Heart right ventricle (tissue), 16 donors: ENCODE measurements at regions not wholly inside any gene's neighbourhood (a gene's known extent, or its start where the extent isn't known, plus 50 kb on each side); places are given as distances from the start of the nearest gene placed in this dataset.

Source experiments
- ATAC-seq, 8 donors: fragments of 200-7000 bp; cut with Tn5 transposase; one replicate each; pipeline ENCODE4 v1.9.1; 2020; ENCODE audit warnings: mild to moderate bottlenecking in 8 of 8, moderate library complexity in 8 of 8, moderate number of reproducible peaks in 1 of 8
- DNase-seq, 2 donors: peaks; one replicate each; pipeline ENCODE4 v3.0.0-alpha.2; 2020
- H3K27ac ChIP-seq, 10 donors: fragments of 200-600 bp; sonication (generic) in 2 of 10; one replicate each; pipeline versions ENCODE4 v1.5.0 to v1.8.0; 2020 to 2022; ENCODE audit warnings: mild to moderate bottlenecking in 3 of 10
- H3K27me3 ChIP-seq, 7 donors: fragments of 200-600 bp; one replicate each; pipeline ENCODE4 v1.8.0; 2021 to 2022; ENCODE audit warnings: mild to moderate bottlenecking in 2 of 7
- H3K36me3 ChIP-seq, 9 donors: fragments of 200-600 bp; sonication (generic) in 1 of 9; one replicate each; pipeline versions ENCODE4 v1.5.0 to v1.8.0; 2020 to 2022; ENCODE audit warnings: mild to moderate bottlenecking in 2 of 9
- H3K4me1 ChIP-seq, 9 donors: fragments of 200-600 bp; sonication (generic) in 1 of 9; one replicate each; pipeline versions ENCODE4 v1.5.0 to v1.8.0; 2020 to 2022; ENCODE audit warnings: mild to moderate bottlenecking in 4 of 9
- H3K4me3 ChIP-seq, 10 donors: fragments of 200-600 bp; sonication (generic) in 2 of 10; one replicate each; pipeline versions ENCODE4 v1.5.0 to v1.8.0; 2020 to 2022; ENCODE audit warnings: mild to moderate bottlenecking in 7 of 10, moderate library complexity in 2 of 10
- H3K9me3 ChIP-seq, 11 donors: fragments of 200-600 bp in 10 of 11; sonication (generic) in 2 of 11; one replicate each; pipeline versions ENCODE4 v1.5.0 to v1.8.0; 2013 to 2022; ENCODE audit warnings: mild to moderate bottlenecking in 2 of 11, control low read depth in 1 of 11, moderate library complexity in 1 of 11
- WGBS, 2 donors: extraction: QIAGEN DNeasy Blood & Tissue Kit; methylation state at CpG; one replicate each; pipeline ENCODE4 v1.1.7; 2013; ENCODE audit warnings: inconsistent platforms in 1 of 2; 5-methylcytosine and 5-hydroxymethylcytosine counted together
- intact Hi-C, 10 donors: fragments of 100-400 bp; cut with DNase I; formaldehyde crosslinking; loops; one replicate each; pipeline versions ENCODE4 v1.11.1 to v1.14.2; 2022
- TF ChIP-seq, protein P1 (sequence below), 9 donors: fragments of 200-600 bp; sonication (generic) in 2 of 9; IDR thresholded peaks; one replicate each; pipeline versions ENCODE4 v1.5.0 to v1.8.0; 2021 to 2022; ENCODE audit warnings: antibody characterized with exemption in 9 of 9, mild to moderate bottlenecking in 5 of 9, moderate library complexity in 1 of 9
- donor health status: Arrhythmogenic right ventricular cardiomyopathy.
- donor health status: ischemic (EF 13 %, LVEDD 7.1; RV severe dilation, severe dysfunction).
- donor health status: healthy with polysubstance abuse.
- donor health status: DM: no; HTN: yes; CAD: no.
- donor health status: DM: no; HTN: no; CAD: no.
- donor health status: ischemic (EF 25% LVEDD 6.9; RV normal size, moderate dysfunction).
- donor health status: ischemic (EF 25% LVEDD 5.7; RV mildly dilated, moderate dysfunction).
- donor health status: healthy.
- donor health status: DM: yes; HTN: yes; CAD: no.
- donor health status: Ischemic cardiomyopathy.
- donor health status: ischemic (EF 35%, LVEDD 5.7; RV mildly dilated, moderate dysfunction).
- donor health status: nonischemic (EF 11% LVEDD 7.7; RV severe dilation, severe dysfunction).
- donor health status: DM: yes; HTN: yes; CAD: no.
- donor health status: PGD.
- donor health status: ischemic (EF 29% LVEDD 5.4; RV normal size, mild dysfunction).
- donor health status: nonischemic (EF 23%, LVEDD 6.1; RV moderate dilation, normal function).

DNA sequence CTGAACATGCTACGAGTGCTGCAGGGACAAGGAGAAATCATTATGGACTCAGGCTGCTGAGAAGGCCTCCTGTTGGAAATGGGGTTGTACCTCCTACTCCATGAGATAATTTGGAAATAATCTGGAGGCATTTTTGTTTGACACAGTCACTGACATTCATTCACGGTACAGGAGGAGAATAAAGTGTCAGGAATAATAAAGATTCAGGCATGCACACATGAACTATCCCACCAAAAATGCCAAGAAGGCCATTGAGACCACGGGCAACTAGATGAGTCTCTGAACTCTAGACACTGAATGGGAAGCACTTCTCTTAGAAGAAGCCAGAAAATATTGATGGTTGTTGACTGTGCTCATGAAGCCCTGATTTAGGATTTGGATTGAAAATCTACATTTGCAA is 220.9 kb upstream of the HABP2 start:
- H3K4me3 ChIP-seq, result no peak overlapping the region
- H3K27ac ChIP-seq, result no peak overlapping the region
- ATAC-seq (no peak), DNase-seq (no peak)
- 90% methylated on average over 3 of the region's 3 CpGs for WGBS, 2 donors
- TF ChIP-seq, protein P1, sequence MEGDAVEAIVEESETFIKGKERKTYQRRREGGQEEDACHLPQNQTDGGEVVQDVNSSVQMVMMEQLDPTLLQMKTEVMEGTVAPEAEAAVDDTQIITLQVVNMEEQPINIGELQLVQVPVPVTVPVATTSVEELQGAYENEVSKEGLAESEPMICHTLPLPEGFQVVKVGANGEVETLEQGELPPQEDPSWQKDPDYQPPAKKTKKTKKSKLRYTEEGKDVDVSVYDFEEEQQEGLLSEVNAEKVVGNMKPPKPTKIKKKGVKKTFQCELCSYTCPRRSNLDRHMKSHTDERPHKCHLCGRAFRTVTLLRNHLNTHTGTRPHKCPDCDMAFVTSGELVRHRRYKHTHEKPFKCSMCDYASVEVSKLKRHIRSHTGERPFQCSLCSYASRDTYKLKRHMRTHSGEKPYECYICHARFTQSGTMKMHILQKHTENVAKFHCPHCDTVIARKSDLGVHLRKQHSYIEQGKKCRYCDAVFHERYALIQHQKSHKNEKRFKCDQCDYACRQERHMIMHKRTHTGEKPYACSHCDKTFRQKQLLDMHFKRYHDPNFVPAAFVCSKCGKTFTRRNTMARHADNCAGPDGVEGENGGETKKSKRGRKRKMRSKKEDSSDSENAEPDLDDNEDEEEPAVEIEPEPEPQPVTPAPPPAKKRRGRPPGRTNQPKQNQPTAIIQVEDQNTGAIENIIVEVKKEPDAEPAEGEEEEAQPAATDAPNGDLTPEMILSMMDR (IDR thresholded peaks at IDR 0.05), result no peak
- H3K36me3 ChIP-seq, result no peaks in the 10 kb centered on the region
- peaks cover 0 to 26% (median 3%) of the 10 kb centered on the region in 11 donors for H3K9me3 ChIP-seq
- intact Hi-C loops, result no loop called here
- H3K4me1 ChIP-seq, result peaks cover 0 to 3% (median 0%) of the 10 kb centered on the region in 9 donors
- no peaks in the 10 kb centered on the region for H3K27me3 ChIP-seq

DNA sequence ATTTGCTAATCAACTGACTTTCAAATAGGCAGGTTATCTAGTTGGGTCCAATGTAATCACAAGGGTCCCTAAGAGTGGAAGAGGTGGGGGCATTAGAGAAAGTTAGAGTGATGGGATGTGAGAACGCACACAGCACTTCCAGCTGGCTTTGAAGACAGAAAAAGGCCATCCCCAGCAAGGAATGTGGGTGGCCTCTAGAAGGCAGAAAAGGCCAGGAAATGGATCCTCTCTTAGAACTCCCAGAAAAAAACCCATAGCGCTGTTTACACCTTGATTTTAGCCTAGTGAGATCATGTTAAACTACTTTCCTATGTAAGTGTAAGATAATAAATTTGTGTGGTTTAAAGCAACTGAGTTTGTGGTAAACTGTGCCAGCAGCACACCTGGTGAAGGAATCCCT is 219.5 kb upstream of the HABP2 start:
- TF ChIP-seq, protein P1 (IDR thresholded peaks at IDR 0.05), result no peak
- H3K9me3 ChIP-seq, result peaks cover 0 to 26% (median 3%) of the 10 kb centered on the region in 11 donors
- H3K4me3 ChIP-seq, result no peak overlapping the region
- H3K27ac ChIP-seq, result no peak overlapping the region
- no peaks in the 10 kb centered on the region for H3K27me3 ChIP-seq
- ATAC-seq (no peak), DNase-seq (no peak)
- intact Hi-C loops, result no loop called here
- no peaks in the 10 kb centered on the region for H3K36me3 ChIP-seq
- WGBS, 2 donors, result 84 to 86% methylated on average over 2 of the region's 2 CpGs
- H3K4me1 ChIP-seq, result no peaks in the 10 kb centered on the region

DNA sequence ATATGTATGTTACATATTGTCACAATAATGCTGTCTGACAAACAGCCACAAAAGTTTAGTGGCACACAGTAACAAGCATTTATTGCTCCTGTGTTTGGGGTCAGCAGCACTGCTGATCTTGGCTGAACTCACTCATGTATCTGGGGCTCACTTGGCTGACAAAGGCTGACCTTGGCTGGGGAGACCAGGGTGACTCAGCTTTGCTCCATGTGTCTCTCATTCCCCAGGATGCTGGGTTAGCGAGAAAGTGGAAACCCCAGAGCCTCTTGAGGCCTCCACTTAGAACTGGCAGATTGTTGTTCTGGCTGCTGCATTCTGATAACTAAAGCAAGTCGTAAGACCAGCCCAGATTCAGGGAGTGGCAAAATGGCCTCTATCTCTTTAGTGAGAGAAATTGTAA is 217.3 kb upstream of the HABP2 start:
- Histone ChIP-seq H3K4me3 (no peak overlapping the region), H3K27ac (no peak overlapping the region), H3K9me3 (peaks cover 0 to 26% (median 3%) of the 10 kb centered on the region in 11 donors), H3K27me3 (no peaks in the 10 kb centered on the region), H3K36me3 (no peaks in the 10 kb centered on the region), H3K4me1 (no peaks in the 10 kb centered on the region)
- TF ChIP-seq, protein P1 (IDR thresholded peaks at IDR 0.05), result no peak
- ATAC-seq (peak in 1 of 8 donors; percentile 61), DNase-seq (no peak)
- 39 to 47% methylated on average over 2 of the region's 2 CpGs for WGBS, 2 donors
- intact Hi-C loops, result no loop called here

DNA sequence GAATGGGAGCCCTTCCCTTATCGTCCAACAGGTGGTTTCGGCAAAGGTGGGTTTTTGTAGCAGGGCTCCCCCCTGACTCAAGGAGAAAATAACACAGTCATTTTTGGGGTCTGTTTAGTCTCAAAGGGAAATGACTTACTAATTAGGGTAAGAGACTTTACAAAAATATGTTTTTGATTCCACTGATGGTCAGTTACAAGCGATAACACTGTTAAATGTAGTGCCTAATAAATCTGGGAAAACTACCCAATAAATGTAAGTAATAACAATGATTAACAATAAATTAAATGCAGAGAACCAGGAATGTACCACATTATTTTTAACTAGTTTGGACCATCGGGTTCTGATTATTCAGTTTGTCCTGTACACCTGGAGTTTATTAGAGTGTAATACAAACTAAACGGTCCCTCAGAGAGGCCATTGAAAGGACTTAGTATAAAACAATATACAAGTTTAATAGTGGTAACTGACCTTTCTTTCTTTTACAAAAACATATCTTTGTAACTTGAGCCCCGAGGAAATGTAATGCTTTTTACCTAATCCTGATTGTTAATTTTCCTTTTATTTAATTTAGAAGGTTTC is 216.2 kb upstream of the HABP2 start:
- intact Hi-C loops, result no loop called here
- ATAC-seq, result no peak
- Histone ChIP-seq H3K27me3 (no peaks in the 10 kb centered on the region), H3K27ac (no peak overlapping the region), H3K36me3 (no peaks in the 10 kb centered on the region), H3K4me3 (no peak overlapping the region), H3K4me1 (no peaks in the 10 kb centered on the region), H3K9me3 (peaks cover 0 to 26% (median 3%) of the 10 kb centered on the region in 11 donors)
- WGBS, 2 donors, result 94 to 95% methylated on average over 6 of the region's 6 CpGs
- no peak for DNase-seq
- TF ChIP-seq, protein P1 (IDR thresholded peaks at IDR 0.05), result no peak
